ENCODE measurements at regions not wholly inside any gene's neighbourhood (a gene's known extent, or its start where the extent isn't known, plus 50 kb on each side); places are given as distances from the start of the nearest gene placed in this dataset.
"Not testable (repeated sequence)": the region's sequence is repeated elsewhere in the genome, so short reads cannot be mapped to it uniquely, and the experiment has no call there.

- intact Hi-C loops (cut with micrococcal nuclease) = no loop called here
- no peak for DNase-seq (ENCODE audit: low spot score)
- peaks cover 11% of the 10 kb centered on the region for H3K9me3 Mint-ChIP-seq
- no peaks in the 10 kb centered on the region for H3K36me3 Mint-ChIP-seq (ENCODE audit: low read depth)
- H3K27me3 Mint-ChIP-seq (ENCODE audit: insufficient read depth) = no peaks in the 10 kb centered on the region
- H3K4me1 Mint-ChIP-seq (ENCODE audit: low read depth) = no peaks in the 10 kb centered on the region
- H3K4me3 Mint-ChIP-seq = no peak overlapping the region
- no peak overlapping the region for H3K27ac Mint-ChIP-seq
Measured at GRCh38 chr18:41072946-41073345, 882.1 kb upstream of the PIK3C3 start.

GRCh38 chr18:41071826-41072225 lies 883.2 kb upstream of the PIK3C3 start:
- Mint-ChIP-seq H3K36me3 (ENCODE audit: low read depth) (no peaks in the 10 kb centered on the region), H3K27ac (no peak overlapping the region), H3K9me3 (peaks cover 5% of the 10 kb centered on the region), H3K4me1 (ENCODE audit: low read depth) (no peaks in the 10 kb centered on the region), H3K4me3 (no peak overlapping the region), H3K27me3 (ENCODE audit: insufficient read depth) (no peaks in the 10 kb centered on the region)
- no peak for DNase-seq (ENCODE audit: low spot score)
- intact Hi-C loops (cut with micrococcal nuclease) = no loop called here

DNA sequence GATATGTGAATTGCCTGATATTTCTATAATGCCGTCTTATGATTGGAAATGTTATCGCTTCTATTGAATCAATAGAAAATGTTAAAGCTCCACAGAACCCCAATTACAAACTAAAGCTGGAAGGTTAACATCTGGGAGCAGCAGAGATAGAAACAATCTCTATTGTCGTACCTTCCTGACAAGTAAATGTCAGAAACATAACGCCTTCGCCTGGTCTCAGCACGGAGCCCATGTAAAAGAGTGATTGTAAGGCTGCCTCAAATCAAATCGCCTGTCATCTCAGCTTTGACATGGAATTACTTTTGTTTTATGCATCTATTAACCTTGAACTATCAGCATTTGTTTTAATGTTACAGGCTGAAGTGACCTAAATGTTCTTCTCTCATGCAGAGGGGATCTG lies 885.9 kb upstream of the PIK3C3 start:
- Mint-ChIP-seq H3K9me3 (peaks cover 5% of the 10 kb centered on the region), H3K27me3 (ENCODE audit: insufficient read depth) (no peaks in the 10 kb centered on the region), H3K36me3 (ENCODE audit: low read depth) (no peaks in the 10 kb centered on the region), H3K4me3 (no peak overlapping the region), H3K4me1 (ENCODE audit: low read depth) (no peaks in the 10 kb centered on the region), H3K27ac (no peak overlapping the region)
- intact Hi-C loops (cut with micrococcal nuclease) = no loop called here
- no peak for DNase-seq (ENCODE audit: low spot score)

DNA sequence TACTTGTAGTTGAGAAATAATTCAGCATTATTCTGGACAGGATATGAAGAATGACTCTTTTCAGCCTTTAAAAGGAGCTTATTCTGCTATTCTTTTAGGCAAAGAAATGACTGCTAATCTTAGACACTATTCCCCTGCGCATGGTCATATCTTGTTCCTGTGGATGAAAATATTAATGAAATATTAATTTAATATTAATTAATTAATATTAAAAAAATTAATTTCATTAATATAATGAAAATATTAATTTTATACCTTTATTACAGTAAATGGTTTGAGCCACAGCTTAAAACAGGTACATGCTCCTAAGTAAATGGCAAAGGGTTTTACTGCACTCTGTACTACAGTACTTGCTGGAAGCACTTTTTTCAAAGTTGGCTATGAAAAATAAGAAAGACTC lies 890.1 kb upstream of the PIK3C3 start:
- Mint-ChIP-seq H3K36me3 (ENCODE audit: low read depth) (no peaks in the 10 kb centered on the region), H3K4me1 (ENCODE audit: low read depth) (no peaks in the 10 kb centered on the region), H3K9me3 (peaks cover 5% of the 10 kb centered on the region), H3K4me3 (no peak overlapping the region), H3K27me3 (ENCODE audit: insufficient read depth) (no peaks in the 10 kb centered on the region), H3K27ac (no peak overlapping the region)
- intact Hi-C loops (cut with micrococcal nuclease) = no loop called here
- no peak for DNase-seq (ENCODE audit: low spot score)

DNA sequence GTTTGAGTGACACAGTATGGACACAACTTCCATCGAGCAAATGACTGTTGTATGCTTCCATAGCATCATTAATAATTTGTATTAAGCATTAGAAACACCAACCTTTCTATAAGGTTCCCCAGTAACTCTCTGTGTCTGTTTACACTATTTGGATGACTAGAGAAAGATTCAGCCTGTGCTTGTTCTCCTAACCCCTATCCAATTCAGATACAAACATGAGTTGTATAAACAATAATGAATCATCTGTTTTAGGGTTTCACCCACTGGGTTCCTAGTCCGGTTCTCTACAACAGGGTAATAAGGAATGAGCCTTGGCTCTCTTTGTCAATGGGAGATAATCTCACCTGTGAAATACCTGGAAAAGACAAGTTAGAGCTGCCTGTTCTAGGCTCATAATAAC lies 894.1 kb upstream of the PIK3C3 start:
- Mint-ChIP-seq H3K27me3 (ENCODE audit: insufficient read depth) (no peaks in the 10 kb centered on the region), H3K4me1 (ENCODE audit: low read depth) (no peaks in the 10 kb centered on the region), H3K9me3 (peaks cover 5% of the 10 kb centered on the region), H3K27ac (no peak overlapping the region), H3K36me3 (ENCODE audit: low read depth) (no peaks in the 10 kb centered on the region), H3K4me3 (no peak overlapping the region)
- DNase-seq (ENCODE audit: low spot score) = no peak
- intact Hi-C loops (cut with micrococcal nuclease) = no loop called here

DNA sequence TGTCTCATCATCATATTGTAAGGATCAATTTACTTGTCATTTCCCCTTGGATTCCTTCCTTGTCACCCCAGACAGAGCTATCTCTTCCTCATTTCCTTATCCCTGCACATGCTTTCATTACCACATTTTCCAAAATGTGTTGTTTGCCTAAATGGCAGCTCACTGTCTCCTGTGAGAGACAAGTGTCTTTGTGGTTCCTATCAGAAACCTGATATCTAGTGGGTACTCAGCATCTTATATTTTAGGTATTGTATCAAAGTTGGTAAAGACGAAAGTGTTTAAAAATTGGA lies 896.0 kb upstream of the PIK3C3 start:
- DNase-seq (ENCODE audit: low spot score) = no peak
- no peaks in the 10 kb centered on the region for H3K4me1 Mint-ChIP-seq (ENCODE audit: low read depth)
- H3K4me3 Mint-ChIP-seq = no peak overlapping the region
- H3K27me3 Mint-ChIP-seq (ENCODE audit: insufficient read depth) = no peaks in the 10 kb centered on the region
- no peaks in the 10 kb centered on the region for H3K36me3 Mint-ChIP-seq (ENCODE audit: low read depth)
- intact Hi-C loops (cut with micrococcal nuclease) = no loop called here
- no peak overlapping the region for H3K27ac Mint-ChIP-seq
- H3K9me3 Mint-ChIP-seq = peaks cover 5% of the 10 kb centered on the region

DNA sequence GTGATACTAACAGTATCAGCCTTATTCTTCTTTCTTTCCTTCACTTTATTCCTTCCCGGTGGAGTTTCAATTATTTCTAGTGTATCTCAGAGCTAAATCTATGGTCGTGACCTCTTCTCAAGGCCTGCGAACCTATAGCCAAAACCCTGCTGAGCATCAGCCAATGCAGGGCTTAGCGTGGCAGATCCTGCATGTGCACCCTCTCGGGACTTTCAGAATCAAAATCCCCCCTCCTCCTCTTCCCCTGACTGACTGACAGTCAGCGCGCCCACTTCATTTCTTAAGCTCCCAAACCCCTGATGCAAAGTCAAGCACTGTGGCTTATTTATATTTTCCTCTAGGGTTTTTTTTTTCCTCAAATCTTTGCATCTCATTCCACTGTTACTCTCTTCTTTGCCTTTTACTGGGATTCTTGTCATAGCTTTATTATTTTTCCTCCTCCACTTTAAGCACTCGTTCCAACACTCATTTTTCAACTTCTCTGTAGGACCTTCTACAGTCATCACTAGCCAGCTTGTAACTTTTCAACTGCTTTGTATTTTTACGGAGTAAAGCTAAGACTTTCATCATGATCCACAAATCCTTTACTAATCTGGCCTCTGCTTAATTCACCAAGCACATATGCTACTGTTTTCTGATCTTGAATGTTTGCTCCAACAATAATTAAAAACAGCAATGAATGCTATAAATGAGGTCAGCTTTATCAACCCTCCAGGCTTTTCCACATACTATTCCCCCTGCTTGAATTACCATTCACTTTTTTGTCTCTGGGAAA lies 896.5 kb upstream of the PIK3C3 start:
- intact Hi-C loops (cut with micrococcal nuclease) = no loop called here
- Mint-ChIP-seq H3K4me1 (ENCODE audit: low read depth) (no peaks in the 10 kb centered on the region), H3K27me3 (ENCODE audit: insufficient read depth) (no peaks in the 10 kb centered on the region), H3K36me3 (ENCODE audit: low read depth) (no peaks in the 10 kb centered on the region), H3K27ac (no peak overlapping the region), H3K9me3 (peaks cover 5% of the 10 kb centered on the region), H3K4me3 (no peak overlapping the region)
- no peak for DNase-seq (ENCODE audit: low spot score)

DNA sequence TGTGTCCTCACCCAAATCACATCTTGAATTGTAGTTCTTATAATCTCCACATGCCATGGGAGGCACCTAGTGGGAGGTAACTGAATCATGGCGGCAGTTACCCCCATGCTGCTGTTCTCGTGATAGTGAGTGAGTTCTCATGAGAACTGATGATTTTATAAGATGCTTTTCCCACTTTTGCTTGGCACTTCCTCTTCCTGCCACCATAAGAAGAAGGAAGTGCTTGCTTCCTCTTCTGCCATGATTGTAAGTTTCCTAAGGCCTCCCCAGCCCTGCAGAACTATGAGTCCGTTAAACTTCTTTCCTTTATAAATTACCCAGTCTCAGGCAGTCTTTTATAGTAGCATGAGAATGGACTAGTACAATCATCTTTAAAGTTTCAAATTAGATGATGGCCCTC lies 902.4 kb upstream of the PIK3C3 start:
- Mint-ChIP-seq H3K36me3 (ENCODE audit: low read depth) (no peaks in the 10 kb centered on the region), H3K4me1 (ENCODE audit: low read depth) (no peaks in the 10 kb centered on the region), H3K27me3 (ENCODE audit: insufficient read depth) (no peaks in the 10 kb centered on the region), H3K4me3 (no peak overlapping the region), H3K27ac (no peak overlapping the region), H3K9me3 (no peaks in the 10 kb centered on the region)
- intact Hi-C loops (cut with micrococcal nuclease) = no loop called here
- no peak for DNase-seq (ENCODE audit: low spot score)

DNA sequence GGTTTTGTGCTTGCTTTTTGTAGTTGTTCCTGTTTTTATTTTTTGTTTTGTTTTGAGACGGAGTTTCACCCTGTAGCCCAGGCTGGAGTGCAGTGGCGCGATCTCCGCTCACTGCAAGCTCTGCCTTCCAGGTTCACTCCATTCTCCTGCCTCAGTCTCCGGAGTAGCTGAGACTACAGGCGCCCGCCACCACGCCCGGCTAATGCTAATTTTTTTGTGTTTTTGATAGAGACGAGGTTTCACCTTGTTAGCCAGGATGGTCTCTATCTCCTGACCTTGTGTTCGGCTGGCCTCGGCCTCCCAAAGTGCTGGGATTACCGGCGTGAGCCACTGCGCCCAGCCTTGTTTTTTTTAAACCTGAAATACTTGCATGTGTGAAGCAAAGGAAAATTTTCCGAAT lies 908.8 kb upstream of the PIK3C3 start:
- intact Hi-C loops (cut with micrococcal nuclease); H3K4me3 Mint-ChIP-seq; H3K9me3 Mint-ChIP-seq; H3K27me3 Mint-ChIP-seq (ENCODE audit: insufficient read depth); H3K27ac Mint-ChIP-seq; DNase-seq (ENCODE audit: low spot score); H3K4me1 Mint-ChIP-seq (ENCODE audit: low read depth); H3K36me3 Mint-ChIP-seq (ENCODE audit: low read depth): not testable (repeated sequence)

DNA sequence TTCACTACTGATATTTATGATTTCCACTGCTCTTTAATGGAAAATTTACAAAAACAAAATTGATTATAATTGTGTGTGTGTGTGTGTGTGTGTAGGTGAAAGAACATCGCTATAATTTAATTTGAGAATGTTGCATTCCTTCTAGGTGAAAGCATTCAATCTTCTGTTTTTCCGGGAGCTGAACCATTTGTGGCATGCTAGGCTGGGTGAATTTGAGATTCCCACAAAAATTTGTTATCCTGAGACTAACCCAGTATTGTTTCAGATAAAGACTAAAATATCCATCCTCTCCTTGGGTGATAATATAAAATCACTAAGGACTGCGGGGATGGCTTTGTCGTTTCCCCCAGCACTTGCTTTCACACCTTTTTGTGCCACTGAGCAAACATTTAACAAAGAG lies 911.2 kb upstream of the PIK3C3 start:
- DNase-seq (ENCODE audit: low spot score) = no peak
- no peaks in the 10 kb centered on the region for H3K36me3 Mint-ChIP-seq (ENCODE audit: low read depth)
- intact Hi-C loops (cut with micrococcal nuclease) = no loop called here
- no peaks in the 10 kb centered on the region for H3K27me3 Mint-ChIP-seq (ENCODE audit: insufficient read depth)
- H3K4me1 Mint-ChIP-seq (ENCODE audit: low read depth) = no peaks in the 10 kb centered on the region
- H3K4me3 Mint-ChIP-seq = no peak overlapping the region
- H3K27ac Mint-ChIP-seq = no peak overlapping the region
- H3K9me3 Mint-ChIP-seq = no peaks in the 10 kb centered on the region

DNA sequence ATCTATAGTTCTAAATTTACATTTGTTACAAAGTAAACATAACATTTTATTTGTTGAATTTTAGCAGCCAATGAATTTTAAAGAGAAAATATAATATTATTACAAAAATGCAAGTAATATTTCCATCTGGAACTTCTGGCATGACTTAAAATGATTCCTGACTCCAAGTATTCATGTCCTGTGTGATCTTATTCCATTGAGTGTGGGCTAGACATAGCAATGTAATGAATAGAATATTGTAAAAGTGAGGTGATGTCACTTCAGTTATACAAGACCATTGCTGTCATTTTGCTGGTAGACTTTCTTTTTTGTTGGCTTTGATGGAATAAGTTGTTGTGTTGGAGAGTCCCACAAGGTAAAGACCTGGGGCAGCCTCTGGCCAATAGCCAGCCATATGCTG lies 912.2 kb upstream of the PIK3C3 start:
- DNase-seq (ENCODE audit: low spot score) = no peak
- no peaks in the 10 kb centered on the region for H3K4me1 Mint-ChIP-seq (ENCODE audit: low read depth)
- no peak overlapping the region for H3K27ac Mint-ChIP-seq
- intact Hi-C loops (cut with micrococcal nuclease) = no loop called here
- no peaks in the 10 kb centered on the region for H3K36me3 Mint-ChIP-seq (ENCODE audit: low read depth)
- H3K9me3 Mint-ChIP-seq = no peaks in the 10 kb centered on the region
- no peaks in the 10 kb centered on the region for H3K27me3 Mint-ChIP-seq (ENCODE audit: insufficient read depth)
- H3K4me3 Mint-ChIP-seq = no peak overlapping the region

GRCh38 chr18:41038071-41038470 lies 917.0 kb upstream of the PIK3C3 start:
- no peak for DNase-seq (ENCODE audit: low spot score)
- H3K4me1 Mint-ChIP-seq (ENCODE audit: low read depth) = no peaks in the 10 kb centered on the region
- H3K4me3 Mint-ChIP-seq = no peak overlapping the region
- no peak overlapping the region for H3K27ac Mint-ChIP-seq
- no peaks in the 10 kb centered on the region for H3K27me3 Mint-ChIP-seq (ENCODE audit: insufficient read depth)
- H3K9me3 Mint-ChIP-seq = peaks cover 9% of the 10 kb centered on the region
- H3K36me3 Mint-ChIP-seq (ENCODE audit: low read depth) = no peaks in the 10 kb centered on the region
- intact Hi-C loops (cut with micrococcal nuclease) = no loop called here

GRCh38 chr18:41036346-41036745 lies 918.7 kb upstream of the PIK3C3 start:
- Mint-ChIP-seq H3K4me3 (no peak overlapping the region), H3K36me3 (ENCODE audit: low read depth) (no peaks in the 10 kb centered on the region), H3K9me3 (peaks cover 13% of the 10 kb centered on the region), H3K27ac (no peak overlapping the region), H3K27me3 (ENCODE audit: insufficient read depth) (no peaks in the 10 kb centered on the region), H3K4me1 (ENCODE audit: low read depth) (no peaks in the 10 kb centered on the region)
- no peak for DNase-seq (ENCODE audit: low spot score)
- intact Hi-C loops (cut with micrococcal nuclease) = no loop called here

DNA sequence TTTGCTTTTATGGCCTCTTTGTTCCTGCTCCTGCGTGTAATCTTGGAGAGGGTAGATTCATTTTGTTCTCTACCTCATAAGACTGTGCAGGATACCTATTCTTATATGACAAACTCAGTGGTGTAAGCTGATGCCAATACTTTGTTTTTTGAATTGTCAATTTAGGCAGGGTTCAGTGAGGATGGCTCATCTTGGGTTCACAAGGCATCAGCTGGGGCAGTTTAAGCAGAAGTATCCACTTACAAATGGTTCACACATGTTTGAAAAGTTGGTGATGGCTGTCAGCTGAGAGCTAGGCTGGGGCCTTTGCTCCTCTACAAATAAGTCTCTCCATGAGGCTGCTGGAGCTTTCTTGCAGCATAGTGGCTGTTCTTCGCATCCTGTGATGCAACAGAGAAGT lies 920.6 kb upstream of the PIK3C3 start:
- no peaks in the 10 kb centered on the region for H3K27me3 Mint-ChIP-seq (ENCODE audit: insufficient read depth)
- DNase-seq (ENCODE audit: low spot score) = no peak
- no peak overlapping the region for H3K27ac Mint-ChIP-seq
- no peak overlapping the region for H3K4me3 Mint-ChIP-seq
- no peaks in the 10 kb centered on the region for H3K36me3 Mint-ChIP-seq (ENCODE audit: low read depth)
- no peaks in the 10 kb centered on the region for H3K4me1 Mint-ChIP-seq (ENCODE audit: low read depth)
- intact Hi-C loops (cut with micrococcal nuclease) = no loop called here
- peaks cover 13% of the 10 kb centered on the region for H3K9me3 Mint-ChIP-seq

Measured in activated T-helper 1 cell treated with anti-CD3 and anti-CD28 coated beads, Interleukin-12 subunit alpha, Interleukin-12 subunit beta, Interleukin-2, Interleukin-4 antibody, amounts not matched to agents 30 ng/mL and 10 ng/mL and 1 ng/mL, durations not matched to agents 14 hours and 24 hours and 36 hours (primary cell).